C4-2B (cell line): ENCODE measurements at regions not wholly inside any gene's neighbourhood (a gene's known extent, or its start where the extent isn't known, plus 50 kb on each side); places are given as distances from the start of the nearest gene placed in this dataset.

Source experiments
- ZFX ChIP-seq: fragments of 450-650 bp; IDR thresholded peaks from 2 replicates; pipeline ENCODE4 v1.6.1; 2017
- TF ChIP-seq, protein P1 (sequence below): fragments of 450-650 bp; conservative IDR thresholded peaks from 2 replicates; pipeline ENCODE4 v1.5.1; 2017; ENCODE audit warnings: mild to moderate bottlenecking

DNA sequence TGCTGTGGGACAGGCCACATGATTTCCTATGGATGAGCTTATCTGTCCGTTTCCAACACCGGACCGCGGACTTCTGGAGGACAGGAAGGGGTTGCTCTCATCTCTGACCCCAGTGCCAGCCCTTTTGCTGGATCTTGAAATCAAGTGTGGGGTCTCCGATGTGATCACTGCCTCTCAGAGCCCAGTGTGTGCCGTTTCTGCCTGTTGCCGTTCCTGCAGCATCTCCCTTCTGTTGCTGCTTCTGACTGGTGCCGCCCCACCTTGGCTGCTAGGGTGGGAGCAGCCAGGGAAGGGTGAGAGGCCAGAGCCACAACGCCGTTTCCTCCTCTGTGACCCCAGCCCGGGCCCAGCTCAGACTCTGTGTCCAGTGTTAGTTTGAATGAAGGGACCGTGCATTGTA lies 67.3 kb upstream of the WNT4 start:
- TF ChIP-seq, protein P1, sequence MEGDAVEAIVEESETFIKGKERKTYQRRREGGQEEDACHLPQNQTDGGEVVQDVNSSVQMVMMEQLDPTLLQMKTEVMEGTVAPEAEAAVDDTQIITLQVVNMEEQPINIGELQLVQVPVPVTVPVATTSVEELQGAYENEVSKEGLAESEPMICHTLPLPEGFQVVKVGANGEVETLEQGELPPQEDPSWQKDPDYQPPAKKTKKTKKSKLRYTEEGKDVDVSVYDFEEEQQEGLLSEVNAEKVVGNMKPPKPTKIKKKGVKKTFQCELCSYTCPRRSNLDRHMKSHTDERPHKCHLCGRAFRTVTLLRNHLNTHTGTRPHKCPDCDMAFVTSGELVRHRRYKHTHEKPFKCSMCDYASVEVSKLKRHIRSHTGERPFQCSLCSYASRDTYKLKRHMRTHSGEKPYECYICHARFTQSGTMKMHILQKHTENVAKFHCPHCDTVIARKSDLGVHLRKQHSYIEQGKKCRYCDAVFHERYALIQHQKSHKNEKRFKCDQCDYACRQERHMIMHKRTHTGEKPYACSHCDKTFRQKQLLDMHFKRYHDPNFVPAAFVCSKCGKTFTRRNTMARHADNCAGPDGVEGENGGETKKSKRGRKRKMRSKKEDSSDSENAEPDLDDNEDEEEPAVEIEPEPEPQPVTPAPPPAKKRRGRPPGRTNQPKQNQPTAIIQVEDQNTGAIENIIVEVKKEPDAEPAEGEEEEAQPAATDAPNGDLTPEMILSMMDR: no peak
- TF ChIP-seq ZFX: no peak
